HL-60 (cell line): ENCODE measurements at regions not wholly inside any gene's neighbourhood (a gene's known extent, or its start where the extent isn't known, plus 50 kb on each side); places are given as distances from the start of the nearest gene placed in this dataset.

ENCODE experiments used
- DNase-seq, 2 experiments: peaks; one replicate each; pipeline ENCODE4 v3.0.0-alpha.2; 2010 to 2020; ENCODE audit warnings: low read depth in 1 of 2, low spot score in 1 of 2
- H3K27ac ChIP-seq: fragments of 250-450 bp; sonication (Bioruptor Pico); replicated peaks from 2 replicates; pipeline ENCODE4 v1.5.1; 2020; ENCODE audit warnings: mild to moderate bottlenecking, moderate library complexity
- H3K27me3 ChIP-seq: fragments of 250-450 bp; sonication (Bioruptor Pico); 2 replicates; pipeline ENCODE4 v1.5.1; 2021; ENCODE audit warnings: mild to moderate bottlenecking, moderate library complexity; ENCODE audit not compliant: insufficient read depth, poor library complexity, severe bottlenecking
- H3K4me3 ChIP-seq: replicated peaks from 2 replicates; pipeline ENCODE4 v1.5.1; 2011; ENCODE audit warnings: mild to moderate bottlenecking, control low read depth, low read length; ENCODE audit not compliant: insufficient read depth
- GABPA ChIP-seq: IDR thresholded peaks from 2 replicates; pipeline ENCODE4 v1.6.1; 2012; ENCODE audit warnings: low read depth
- POLR2AphosphoS5 ChIP-seq: IDR thresholded peaks from 2 replicates; pipeline ENCODE4 v1.6.1; 2012; ENCODE audit warnings: low read depth
- REST ChIP-seq: IDR thresholded peaks from 2 replicates; pipeline ENCODE4 v1.6.1; 2012; ENCODE audit warnings: low read depth; ENCODE audit not compliant: insufficient replicate concordance
- SPI1 ChIP-seq: IDR thresholded peaks from 2 replicates; pipeline ENCODE4 v1.6.1; 2012; ENCODE audit warnings: low read depth, mild to moderate bottlenecking, borderline replicate concordance
- TF ChIP-seq, protein P1 (sequence below): IDR thresholded peaks from one replicate; pipeline ENCODE4 v1.5.1; 2011; ENCODE audit warnings: low read length, control low read depth, inconsistent platforms; ENCODE audit not compliant: insufficient read depth

- no peak for DNase-seq
- Histone ChIP-seq H3K4me3 (no peak overlapping the region), H3K27me3 (no peaks in the 10 kb centered on the region), H3K27ac (no peak overlapping the region)
- TF ChIP-seq SPI1 (no peak), REST (no peak), GABPA (no peak), POLR2AphosphoS5 (no peak)
- TF ChIP-seq, protein P1, sequence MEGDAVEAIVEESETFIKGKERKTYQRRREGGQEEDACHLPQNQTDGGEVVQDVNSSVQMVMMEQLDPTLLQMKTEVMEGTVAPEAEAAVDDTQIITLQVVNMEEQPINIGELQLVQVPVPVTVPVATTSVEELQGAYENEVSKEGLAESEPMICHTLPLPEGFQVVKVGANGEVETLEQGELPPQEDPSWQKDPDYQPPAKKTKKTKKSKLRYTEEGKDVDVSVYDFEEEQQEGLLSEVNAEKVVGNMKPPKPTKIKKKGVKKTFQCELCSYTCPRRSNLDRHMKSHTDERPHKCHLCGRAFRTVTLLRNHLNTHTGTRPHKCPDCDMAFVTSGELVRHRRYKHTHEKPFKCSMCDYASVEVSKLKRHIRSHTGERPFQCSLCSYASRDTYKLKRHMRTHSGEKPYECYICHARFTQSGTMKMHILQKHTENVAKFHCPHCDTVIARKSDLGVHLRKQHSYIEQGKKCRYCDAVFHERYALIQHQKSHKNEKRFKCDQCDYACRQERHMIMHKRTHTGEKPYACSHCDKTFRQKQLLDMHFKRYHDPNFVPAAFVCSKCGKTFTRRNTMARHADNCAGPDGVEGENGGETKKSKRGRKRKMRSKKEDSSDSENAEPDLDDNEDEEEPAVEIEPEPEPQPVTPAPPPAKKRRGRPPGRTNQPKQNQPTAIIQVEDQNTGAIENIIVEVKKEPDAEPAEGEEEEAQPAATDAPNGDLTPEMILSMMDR: no peak
Observed at GRCh38 chr11:106533046-106533445, 455.6 kb downstream of the AASDHPPT start.

DNA sequence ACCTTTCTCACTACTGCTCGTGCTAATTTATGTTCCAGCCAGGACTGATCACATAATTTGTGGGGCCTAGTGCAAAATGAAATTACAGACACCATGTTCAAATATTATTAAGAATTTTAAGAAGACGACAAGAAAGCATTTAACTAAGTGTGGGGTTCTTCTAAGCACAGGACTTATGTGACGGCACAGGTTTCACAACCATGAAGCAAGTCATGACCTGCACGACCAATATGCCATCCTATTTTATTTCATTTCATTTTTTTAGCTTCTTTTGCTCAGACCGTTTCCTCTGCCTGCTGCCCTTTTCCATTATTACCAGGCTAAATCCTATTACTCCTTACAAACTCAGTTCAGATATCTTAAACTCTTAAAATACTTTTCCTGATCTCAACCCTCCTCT, 462.5 kb downstream of the AASDHPPT start:
- TF ChIP-seq POLR2AphosphoS5: no peak
- no peak for TF ChIP-seq REST
- TF ChIP-seq, protein P1: no peak
- no peak for TF ChIP-seq GABPA
- no peak for TF ChIP-seq SPI1
- Histone ChIP-seq H3K27ac (no peak overlapping the region), H3K27me3 (no peaks in the 10 kb centered on the region), H3K4me3 (no peak overlapping the region)
- DNase-seq: no peak

GRCh38 chr11:106548406-106548805, 469.9 kb downstream of the GUCY1A2 start:
- no peak for TF ChIP-seq REST
- TF ChIP-seq POLR2AphosphoS5: no peak
- TF ChIP-seq SPI1: no peak
- no peak for TF ChIP-seq GABPA
- TF ChIP-seq, protein P1: no peak
- no peak overlapping the region for H3K27ac ChIP-seq

More at GRCh38 chr11:106548406-106548805, 469.9 kb downstream of the GUCY1A2 start:
- Histone ChIP-seq H3K4me3 (no peak overlapping the region), H3K27me3 (no peaks in the 10 kb centered on the region)
- DNase-seq: no peak
